ENCODE measurements at regions not wholly inside any gene's neighbourhood (a gene's known extent, or its start where the extent isn't known, plus 50 kb on each side); places are given as distances from the start of the nearest gene placed in this dataset.
"Not testable (repeated sequence)": the region's sequence is repeated elsewhere in the genome, so short reads cannot be mapped to it uniquely, and the experiment has no call there.

- Histone ChIP-seq H3K9me3 (no peaks in the 10 kb centered on the region), H3K36me3 (no peaks in the 10 kb centered on the region), H3K27me3 (no peaks in the 10 kb centered on the region), H3K27ac (no peak overlapping the region), H3K4me1 (no peaks in the 10 kb centered on the region), H3K4me3 (no peak overlapping the region)
- no peak for DNase-seq (ENCODE audit: low spot score in 2 of 2)
- intact Hi-C loops (cut with DNase I), result no loop called here
- no peak for TF ChIP-seq CTCF (IDR thresholded peaks at IDR 0.05)
These were observed 111.9 kb downstream of the RAP2B start for GRCh38 chr3:153273767-153274435.

GRCh38 chr3:153274561-153274960, 112.5 kb downstream of the RAP2B start:
- no peak overlapping the region for H3K4me3 ChIP-seq
- intact Hi-C loops (cut with DNase I), result no loop called here
- H3K36me3 ChIP-seq, result no peaks in the 10 kb centered on the region
- H3K4me1 ChIP-seq, result no peaks in the 10 kb centered on the region
- no peak for TF ChIP-seq CTCF (IDR thresholded peaks at IDR 0.05)
- no peaks in the 10 kb centered on the region for H3K9me3 ChIP-seq
- no peak for DNase-seq (ENCODE audit: low spot score in 2 of 2)
- H3K27me3 ChIP-seq, result no peaks in the 10 kb centered on the region
- H3K27ac ChIP-seq, result no peak overlapping the region

GRCh38 chr3:153275514-153275913, 113.5 kb downstream of the RAP2B start:
- Histone ChIP-seq H3K4me3 (no peak overlapping the region), H3K4me1 (no peaks in the 10 kb centered on the region), H3K27me3 (no peaks in the 10 kb centered on the region), H3K9me3 (no peaks in the 10 kb centered on the region), H3K27ac (no peak overlapping the region), H3K36me3 (no peaks in the 10 kb centered on the region)
- TF ChIP-seq CTCF (IDR thresholded peaks at IDR 0.05), result no peak
- no peak for DNase-seq (ENCODE audit: low spot score in 2 of 2)
- intact Hi-C loops (cut with DNase I), result no loop called here

- Histone ChIP-seq H3K27ac (no peak overlapping the region), H3K36me3 (no peaks in the 10 kb centered on the region), H3K4me1 (no peaks in the 10 kb centered on the region), H3K4me3 (no peak overlapping the region), H3K27me3 (no peaks in the 10 kb centered on the region), H3K9me3 (no peaks in the 10 kb centered on the region)
- intact Hi-C loops (cut with DNase I), result no loop called here
- no peak for DNase-seq (ENCODE audit: low spot score in 2 of 2)
- TF ChIP-seq CTCF (IDR thresholded peaks at IDR 0.05), result no peak
These were observed 115.0 kb downstream of the RAP2B start for GRCh38 chr3:153277029-153277428.

- H3K4me3 ChIP-seq; H3K9me3 ChIP-seq; H3K27me3 ChIP-seq; DNase-seq (ENCODE audit: low spot score in 2 of 2); H3K36me3 ChIP-seq; H3K27ac ChIP-seq; H3K4me1 ChIP-seq: not testable (repeated sequence)
- intact Hi-C loops (cut with DNase I), result loop anchor here (10.0 kb wide), 1 partner anchor 237 kb away; no protein-coding TSS in a partner anchor
These were observed 119.4 kb downstream of the RAP2B start for GRCh38 chr3:153281236-153281997.

GRCh38 chr3:153282355-153282754, 120.3 kb downstream of the RAP2B start:
- H3K27me3 ChIP-seq, result no peaks in the 10 kb centered on the region
- intact Hi-C loops (cut with DNase I), result loop anchor here (10.0 kb wide), 1 partner anchor 238 kb away; no protein-coding TSS in a partner anchor
- no peaks in the 10 kb centered on the region for H3K9me3 ChIP-seq
- H3K27ac ChIP-seq, result no peak overlapping the region
- H3K36me3 ChIP-seq, result no peaks in the 10 kb centered on the region
- no peaks in the 10 kb centered on the region for H3K4me1 ChIP-seq
- DNase-seq (ENCODE audit: low spot score in 2 of 2), result no peak
- no peak for TF ChIP-seq CTCF (IDR thresholded peaks at IDR 0.05)
- no peak overlapping the region for H3K4me3 ChIP-seq
